ENCODE measurements at regions not wholly inside any gene's neighbourhood (a gene's known extent, or its start where the extent isn't known, plus 50 kb on each side); places are given as distances from the start of the nearest gene placed in this dataset.
"Not testable (repeated sequence)": the region's sequence is repeated elsewhere in the genome, so short reads cannot be mapped to it uniquely, and the experiment has no call there.

GRCh38 chr2:40658941-40659340, 207.1 kb upstream of the SLC8A1 start:
- Mint-ChIP-seq H3K27ac (ENCODE audit: unreplicated experiment) (no peak overlapping the region), H3K36me3 (ENCODE audit: unreplicated experiment) (no peaks in the 10 kb centered on the region), H3K27me3 (ENCODE audit: unreplicated experiment) (peaks cover 9% of the 10 kb centered on the region), H3K9me3 (ENCODE audit: unreplicated experiment) (no peaks in the 10 kb centered on the region), H3K4me1 (ENCODE audit: unreplicated experiment) (no peaks in the 10 kb centered on the region), H3K4me3 (ENCODE audit: unreplicated experiment) (no peak overlapping the region)
- no peak for TF ChIP-seq CTCF (IDR thresholded peaks at IDR 0.05)
- no peak for DNase-seq (ENCODE audit: extremely low spot score, unreplicated experiment)

GRCh38 chr2:40665493-40666232, 213.8 kb upstream of the SLC8A1 start:
- no peak for DNase-seq (ENCODE audit: extremely low spot score, unreplicated experiment)
- Mint-ChIP-seq H3K36me3 (ENCODE audit: unreplicated experiment) (no peaks in the 10 kb centered on the region), H3K4me1 (ENCODE audit: unreplicated experiment) (no peaks in the 10 kb centered on the region), H3K4me3 (ENCODE audit: unreplicated experiment) (no peak overlapping the region), H3K27me3 (ENCODE audit: unreplicated experiment) (peaks cover 14% of the 10 kb centered on the region), H3K9me3 (ENCODE audit: unreplicated experiment) (no peaks in the 10 kb centered on the region), H3K27ac (ENCODE audit: unreplicated experiment) (no peak overlapping the region)
- TF ChIP-seq CTCF (IDR thresholded peaks at IDR 0.05), result no peak

- Mint-ChIP-seq H3K36me3 (ENCODE audit: unreplicated experiment) (no peaks in the 10 kb centered on the region), H3K4me1 (ENCODE audit: unreplicated experiment) (no peaks in the 10 kb centered on the region), H3K4me3 (ENCODE audit: unreplicated experiment) (no peak overlapping the region), H3K9me3 (ENCODE audit: unreplicated experiment) (no peaks in the 10 kb centered on the region), H3K27me3 (ENCODE audit: unreplicated experiment) (peaks cover 11% of the 10 kb centered on the region), H3K27ac (ENCODE audit: unreplicated experiment) (no peak overlapping the region)
- no peak for TF ChIP-seq CTCF (IDR thresholded peaks at IDR 0.05)
- DNase-seq (ENCODE audit: extremely low spot score, unreplicated experiment), result no peak
These were observed 214.5 kb upstream of the SLC8A1 start for GRCh38 chr2:40666398-40666797.

GRCh38 chr2:40668425-40668824, 216.5 kb upstream of the SLC8A1 start:
- peaks cover 11% of the 10 kb centered on the region for H3K27me3 Mint-ChIP-seq (ENCODE audit: unreplicated experiment)
- no peaks in the 10 kb centered on the region for H3K4me1 Mint-ChIP-seq (ENCODE audit: unreplicated experiment)
- no peak overlapping the region for H3K27ac Mint-ChIP-seq (ENCODE audit: unreplicated experiment)
- no peak for DNase-seq (ENCODE audit: extremely low spot score, unreplicated experiment)
- TF ChIP-seq CTCF (IDR thresholded peaks at IDR 0.05), result no peak
- H3K9me3 Mint-ChIP-seq (ENCODE audit: unreplicated experiment), result no peaks in the 10 kb centered on the region
- H3K4me3 Mint-ChIP-seq (ENCODE audit: unreplicated experiment), result no peak overlapping the region
- H3K36me3 Mint-ChIP-seq (ENCODE audit: unreplicated experiment), result no peaks in the 10 kb centered on the region

GRCh38 chr2:40676134-40676790, 224.4 kb upstream of the SLC8A1 start:
- not testable (repeated sequence) for H3K4me3 Mint-ChIP-seq (ENCODE audit: unreplicated experiment); H3K36me3 Mint-ChIP-seq (ENCODE audit: unreplicated experiment); DNase-seq (ENCODE audit: extremely low spot score, unreplicated experiment); H3K9me3 Mint-ChIP-seq (ENCODE audit: unreplicated experiment); H3K4me1 Mint-ChIP-seq (ENCODE audit: unreplicated experiment); H3K27ac Mint-ChIP-seq (ENCODE audit: unreplicated experiment); H3K27me3 Mint-ChIP-seq (ENCODE audit: unreplicated experiment)
